Mesendoderm (in vitro differentiated cells): ENCODE measurements at regions not wholly inside any gene's neighbourhood (a gene's known extent, or its start where the extent isn't known, plus 50 kb on each side); places are given as distances from the start of the nearest gene placed in this dataset.

Experiments
- DNase-seq: peaks from one replicate; pipeline ENCODE4 v3.0.0; 2013
- H2AK5ac ChIP-seq: 2 replicates; pipeline ENCODE4 v1.6.1; 2013; ENCODE audit warnings: low read length, inconsistent platforms
- H2BK120ac ChIP-seq: 2 replicates; pipeline ENCODE4 v1.6.1; 2013; ENCODE audit warnings: low read depth, mild to moderate bottlenecking, low read length, moderate library complexity, mixed read lengths
- H2BK15ac ChIP-seq: replicated peaks from 2 replicates; pipeline ENCODE4 v1.6.1; 2013; ENCODE audit warnings: low read depth, mild to moderate bottlenecking, moderate library complexity
- H2BK5ac ChIP-seq: 2 replicates; pipeline ENCODE4 v1.6.1; 2013; ENCODE audit warnings: low read length, inconsistent platforms
- H3K18ac ChIP-seq: 2 replicates; pipeline ENCODE4 v1.6.1; 2013; ENCODE audit warnings: mild to moderate bottlenecking, low read length, mixed read lengths
- H3K23ac ChIP-seq: one replicate; pipeline ENCODE4 v1.6.1; 2013; ENCODE audit warnings: low read length
- H3K27ac ChIP-seq: 2 replicates; pipeline ENCODE4 v1.5.1; 2013; ENCODE audit warnings: low read depth, mild to moderate bottlenecking, inconsistent platforms, low read length, moderate library complexity
- H3K27me3 ChIP-seq: 2 replicates; pipeline ENCODE4 v1.6.1; 2013; ENCODE audit warnings: low read length, control low read depth, mild to moderate bottlenecking, inconsistent platforms; ENCODE audit not compliant: insufficient read depth, poor library complexity
- H3K36me3 ChIP-seq: 2 replicates; pipeline ENCODE4 v1.6.1; 2013; ENCODE audit warnings: low read length, inconsistent platforms; ENCODE audit not compliant: control insufficient read depth, insufficient read depth
- H3K4ac ChIP-seq: one replicate; pipeline ENCODE4 v1.6.1; 2013; ENCODE audit warnings: low read depth, mild to moderate bottlenecking, low read length, moderate library complexity
- H3K4me1 ChIP-seq: 2 replicates; pipeline ENCODE4 v1.6.1; 2013; ENCODE audit warnings: low read depth, low read length, inconsistent platforms; ENCODE audit not compliant: control insufficient read depth
- H3K4me2 ChIP-seq: 2 replicates; pipeline ENCODE4 v1.6.1; 2013; ENCODE audit warnings: low read length
- H3K4me3 ChIP-seq: 2 replicates; pipeline ENCODE4 v1.5.1; 2013; ENCODE audit warnings: mild to moderate bottlenecking, low read length
- H3K56ac ChIP-seq: one replicate; pipeline ENCODE4 v1.6.1; 2013; ENCODE audit warnings: low read length
- H3K79me1 ChIP-seq: 2 replicates; pipeline ENCODE4 v1.6.1; 2013; ENCODE audit warnings: low read length, inconsistent platforms
- H3K79me2 ChIP-seq: 2 replicates; pipeline ENCODE4 v1.6.1; 2013; ENCODE audit warnings: mild to moderate bottlenecking, low read length; ENCODE audit not compliant: control insufficient read depth, insufficient read depth
- H3K9ac ChIP-seq: 2 replicates; pipeline ENCODE4 v1.6.1; 2013; ENCODE audit warnings: low read length, inconsistent platforms
- H4K5ac ChIP-seq: one replicate; pipeline ENCODE4 v1.6.1; 2013; ENCODE audit warnings: low read length
- H4K8ac ChIP-seq: one replicate; pipeline ENCODE4 v1.6.1; 2013; ENCODE audit warnings: low read depth, mild to moderate bottlenecking, control low read depth, low read length, moderate library complexity
- WGBS: extraction: QIAGEN DNeasy Blood & Tissue Kit; methylation state at CpG from one replicate; pipeline ENCODE4 v1.1.7; 2013; ENCODE audit warnings: low lambda C conversion rate, missing lambda C conversion rate; ENCODE audit not compliant: insufficient coverage; ENCODE audit errors: extremely low coverage; 5-methylcytosine and 5-hydroxymethylcytosine counted together

GRCh38 chr18:26652501-26652900 lies 104.1 kb upstream of the KCTD1 start:
- no peak overlapping the region for H2AK5ac ChIP-seq
- H4K5ac ChIP-seq = no peak overlapping the region
- no peak overlapping the region for H3K18ac ChIP-seq
- peaks cover 18% of the 10 kb centered on the region for H3K4me1 ChIP-seq
- no peak overlapping the region for H3K27ac ChIP-seq
- H4K8ac ChIP-seq = no peak overlapping the region
- no peak overlapping the region for H2BK5ac ChIP-seq
- DNase-seq = no peak
- no peak overlapping the region for H3K23ac ChIP-seq
- H3K9ac ChIP-seq = no peak overlapping the region
- no peaks in the 10 kb centered on the region for H3K79me1 ChIP-seq
- no peak overlapping the region for H2BK120ac ChIP-seq
- H3K4me2 ChIP-seq = no peak overlapping the region
- H3K56ac ChIP-seq = no peak overlapping the region
- no peaks in the 10 kb centered on the region for H3K79me2 ChIP-seq
- H3K4me3 ChIP-seq = no peak overlapping the region
- no CpG with 5 or more reads among the region's 6 CpGs for WGBS
- H3K27me3 ChIP-seq = no peaks in the 10 kb centered on the region
- H3K4ac ChIP-seq = no peak overlapping the region
- no peaks in the 10 kb centered on the region for H3K36me3 ChIP-seq
- H2BK15ac ChIP-seq = no peak overlapping the region

DNA sequence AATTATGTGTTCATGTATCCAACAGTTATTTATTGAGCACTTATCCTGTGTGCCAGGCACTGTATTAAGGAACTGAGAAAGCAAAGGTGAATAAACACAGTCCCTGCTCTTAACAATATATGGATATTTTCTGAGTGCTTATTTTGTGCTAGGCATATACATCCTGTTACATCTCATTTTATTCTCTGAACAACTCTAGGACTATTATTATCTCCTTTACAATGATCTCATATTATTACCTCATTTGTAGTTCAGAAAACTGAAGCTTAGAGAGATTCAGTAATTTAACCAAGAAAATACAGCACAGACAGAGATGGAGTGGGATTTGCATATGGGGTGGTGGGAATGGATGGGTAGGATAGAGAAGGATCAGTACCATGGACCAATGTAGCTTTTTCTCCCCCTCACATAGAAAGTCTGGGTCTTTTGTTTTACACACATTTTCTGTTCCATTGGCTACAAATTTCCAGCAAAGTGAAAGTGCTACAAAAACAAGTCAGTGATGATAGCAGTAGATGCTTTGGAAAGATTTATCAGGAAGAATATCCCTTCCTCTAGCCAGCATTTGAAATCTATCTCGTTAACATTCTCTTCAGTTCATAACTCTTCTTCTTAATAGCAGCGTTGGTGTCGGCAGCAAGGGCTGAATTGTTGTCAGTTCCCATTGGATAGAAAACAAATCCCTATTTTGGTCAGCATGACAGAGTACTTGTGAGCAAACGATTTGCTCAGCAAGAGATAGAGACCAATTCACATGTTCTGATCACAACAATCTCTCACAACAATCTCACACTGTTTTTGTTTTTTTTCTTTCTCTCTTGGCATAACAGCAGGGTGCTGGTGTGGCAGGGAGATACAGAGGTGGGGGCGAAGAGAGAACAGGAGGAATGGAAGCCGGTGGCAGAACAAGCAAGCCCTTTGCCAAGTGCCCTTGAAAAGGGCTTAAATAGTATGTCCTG lies 102.2 kb upstream of the KCTD1 start:
- no peak overlapping the region for H4K8ac ChIP-seq
- no peak overlapping the region for H3K4me3 ChIP-seq
- no peaks in the 10 kb centered on the region for H3K79me1 ChIP-seq
- WGBS = no CpG with 5 or more reads among the region's 6 CpGs
- H3K27ac ChIP-seq = no peak overlapping the region
- no peaks in the 10 kb centered on the region for H3K27me3 ChIP-seq
- H3K4me2 ChIP-seq = no peak overlapping the region
- H3K4me1 ChIP-seq = peaks cover 18% of the 10 kb centered on the region
- H2AK5ac ChIP-seq = no peak overlapping the region
- H3K56ac ChIP-seq = peak overlapping the region; percentile 18
- no peak overlapping the region for H4K5ac ChIP-seq
- H3K23ac ChIP-seq = no peak overlapping the region
- peak; percentile 72 for DNase-seq
- H2BK120ac ChIP-seq = no peak overlapping the region
- H3K4ac ChIP-seq = no peak overlapping the region
- H2BK5ac ChIP-seq = peak overlapping the region; percentile 54
- no peak overlapping the region for H3K18ac ChIP-seq
- no peaks in the 10 kb centered on the region for H3K79me2 ChIP-seq
- no peak overlapping the region for H3K9ac ChIP-seq
- no peaks in the 10 kb centered on the region for H3K36me3 ChIP-seq
- H2BK15ac ChIP-seq = no peak overlapping the region

DNA sequence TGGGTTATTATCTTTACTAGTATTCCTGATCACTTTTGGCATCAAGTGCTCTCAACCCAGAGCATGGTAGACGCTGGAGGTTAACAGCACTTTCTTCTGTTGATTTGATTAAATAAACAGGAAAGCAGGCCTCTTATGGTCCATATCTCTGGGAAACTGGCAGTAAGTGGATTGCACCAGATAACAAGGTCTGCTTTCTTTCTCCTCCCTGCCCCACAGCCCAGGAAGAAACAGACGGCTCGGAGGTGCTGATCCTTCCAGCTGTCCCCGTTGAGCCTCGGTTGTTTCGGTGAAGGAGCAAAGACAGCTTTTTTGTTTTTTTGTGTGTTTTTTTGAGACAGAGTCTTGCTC lies 100.8 kb upstream of the KCTD1 start:
- Histone ChIP-seq H3K36me3 (no peaks in the 10 kb centered on the region), H3K4me1 (peaks cover 18% of the 10 kb centered on the region), H3K9ac (no peak overlapping the region), H3K27me3 (no peaks in the 10 kb centered on the region), H3K56ac (peak overlapping the region; percentile 58), H2AK5ac (no peak overlapping the region), H4K5ac (no peak overlapping the region), H2BK120ac (no peak overlapping the region), H4K8ac (no peak overlapping the region), H3K79me1 (no peaks in the 10 kb centered on the region), H2BK15ac (no peak overlapping the region), H3K27ac (peak overlapping the region; percentile 77), H2BK5ac (peak overlapping the region; percentile 91), H3K4me3 (no peak overlapping the region), H3K4ac (no peak overlapping the region), H3K4me2 (no peak overlapping the region), H3K18ac (no peak overlapping the region), H3K79me2 (no peaks in the 10 kb centered on the region), H3K23ac (no peak overlapping the region)
- WGBS = no CpG with 5 or more reads among the region's 6 CpGs
- DNase-seq = peak; percentile 92

GRCh38 chr18:26648509-26649192 lies 100.3 kb upstream of the KCTD1 start:
- peak overlapping the region; percentile 58 for H3K56ac ChIP-seq
- no CpG with 5 or more reads among the region's 6 CpGs for WGBS

DNA sequence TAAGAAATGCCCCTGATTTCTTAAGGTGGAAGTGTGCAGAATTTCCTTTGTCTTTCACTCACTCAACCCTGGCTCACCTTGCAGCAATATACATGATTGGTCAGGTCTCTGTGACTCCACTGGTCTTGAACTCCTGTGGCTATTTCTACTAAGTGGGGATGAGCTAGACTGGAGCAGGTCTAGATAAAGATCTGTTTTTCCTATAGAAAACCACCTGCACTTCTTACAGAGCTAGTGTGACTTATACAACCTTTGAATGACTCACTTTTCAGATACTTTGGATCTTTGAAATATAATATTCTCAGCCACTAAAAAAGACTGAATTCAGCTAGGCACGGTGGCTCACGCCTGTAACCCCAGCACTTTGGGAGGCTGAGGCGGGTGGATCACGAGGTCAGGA lies 98.5 kb upstream of the KCTD1 start:
- no peaks in the 10 kb centered on the region for H3K79me1 ChIP-seq
- no peak overlapping the region for H2BK15ac ChIP-seq
- no peak for DNase-seq
- no peak overlapping the region for H3K4ac ChIP-seq
- no peak overlapping the region for H2BK5ac ChIP-seq
- no peak overlapping the region for H3K4me3 ChIP-seq
- H3K23ac ChIP-seq = no peak overlapping the region
- H3K18ac ChIP-seq = no peak overlapping the region
- H3K79me2 ChIP-seq = no peaks in the 10 kb centered on the region
- no CpG with 5 or more reads among the region's 4 CpGs for WGBS
- H3K36me3 ChIP-seq = no peaks in the 10 kb centered on the region
- H3K4me1 ChIP-seq = peaks cover 15% of the 10 kb centered on the region
- H3K27me3 ChIP-seq = no peaks in the 10 kb centered on the region
- H3K9ac ChIP-seq = no peak overlapping the region
- no peak overlapping the region for H3K27ac ChIP-seq
- no peak overlapping the region for H4K5ac ChIP-seq
- H4K8ac ChIP-seq = no peak overlapping the region
- H3K4me2 ChIP-seq = no peak overlapping the region
- H2BK120ac ChIP-seq = no peak overlapping the region
- no peak overlapping the region for H3K56ac ChIP-seq
- H2AK5ac ChIP-seq = no peak overlapping the region

More at GRCh38 chr18:26648509-26649192, 100.3 kb upstream of the KCTD1 start:
- no peak overlapping the region for H4K8ac ChIP-seq
- H2BK120ac ChIP-seq = no peak overlapping the region
- peak; percentile 87 for DNase-seq
- H4K5ac ChIP-seq = no peak overlapping the region
- H3K23ac ChIP-seq = no peak overlapping the region
- no peak overlapping the region for H3K4me3 ChIP-seq
- H3K4ac ChIP-seq = no peak overlapping the region
- peak overlapping the region; percentile 77 for H3K27ac ChIP-seq
- H3K79me1 ChIP-seq = no peaks in the 10 kb centered on the region
- H2BK15ac ChIP-seq = no peak overlapping the region
- H2AK5ac ChIP-seq = no peak overlapping the region
- no peaks in the 10 kb centered on the region for H3K27me3 ChIP-seq
- no peaks in the 10 kb centered on the region for H3K79me2 ChIP-seq
- H3K18ac ChIP-seq = no peak overlapping the region
- H3K4me2 ChIP-seq = no peak overlapping the region
- H3K4me1 ChIP-seq = peaks cover 18% of the 10 kb centered on the region
- H3K9ac ChIP-seq = no peak overlapping the region
- H3K36me3 ChIP-seq = no peaks in the 10 kb centered on the region
- H2BK5ac ChIP-seq = peak overlapping the region; percentile 91
